H9 (cell line): ENCODE measurements at regions not wholly inside any gene's neighbourhood (a gene's known extent, or its start where the extent isn't known, plus 50 kb on each side); places are given as distances from the start of the nearest gene placed in this dataset.

Source experiments
- DNase-seq: peaks from one replicate; pipeline ENCODE4 v3.0.0-alpha.2; 2017
- H2AFZ ChIP-seq: one replicate; pipeline ENCODE4 v1.6.1; 2013; ENCODE audit warnings: mild to moderate bottlenecking, low read length, control low read depth, moderate library complexity
- H2AK5ac ChIP-seq: 2 replicates; pipeline ENCODE4 v1.6.1; 2013; ENCODE audit warnings: low read length, control low read depth, mixed read lengths; ENCODE audit not compliant: insufficient read length
- H2BK120ac ChIP-seq: one replicate; pipeline ENCODE4 v1.6.1; 2013; ENCODE audit warnings: low read depth, mild to moderate bottlenecking, low read length, control low read depth, inconsistent platforms; ENCODE audit not compliant: poor library complexity, severe bottlenecking
- H2BK12ac ChIP-seq: 2 replicates; pipeline ENCODE4 v1.6.1; 2013; ENCODE audit warnings: low read length, control low read depth, mixed read lengths, low read depth; ENCODE audit not compliant: insufficient read length
- H2BK15ac ChIP-seq: 2 replicates; pipeline ENCODE4 v1.6.1; 2013; ENCODE audit warnings: low read depth, low read length, control low read depth
- H2BK20ac ChIP-seq: one replicate; pipeline ENCODE4 v1.6.1; 2013; ENCODE audit warnings: low read depth, mild to moderate bottlenecking, low read length, control low read depth, inconsistent platforms; ENCODE audit not compliant: poor library complexity, severe bottlenecking
- H2BK5ac ChIP-seq: 2 replicates; pipeline ENCODE4 v1.6.1; 2013; ENCODE audit warnings: low read length, control low read depth, mixed read lengths; ENCODE audit not compliant: insufficient read length
- H3K14ac ChIP-seq: 2 replicates; pipeline ENCODE4 v1.6.1; 2013; ENCODE audit warnings: low read length, control low read depth; ENCODE audit not compliant: insufficient read depth
- H3K18ac ChIP-seq: 2 replicates; pipeline ENCODE4 v1.6.1; 2013; ENCODE audit warnings: low read depth, mild to moderate bottlenecking, mixed read lengths, low read length, control low read depth; ENCODE audit not compliant: insufficient read length
- H3K23ac ChIP-seq: 2 replicates; pipeline ENCODE4 v1.6.1; 2013; ENCODE audit warnings: low read length, control low read depth, mixed read lengths, low read depth; ENCODE audit not compliant: insufficient read length
- H3K23me2 ChIP-seq: 2 replicates; pipeline ENCODE4 v1.6.1; 2013; ENCODE audit warnings: low read depth, mild to moderate bottlenecking, mixed read lengths, low read length, control low read depth; ENCODE audit not compliant: insufficient read length, poor library complexity, severe bottlenecking
- H3K27ac ChIP-seq: 2 replicates; pipeline ENCODE4 v1.5.1; 2013; ENCODE audit warnings: low read length, control low read depth, mixed read lengths, low read depth; ENCODE audit not compliant: insufficient read length
- H3K27me3 ChIP-seq: 2 replicates; pipeline ENCODE4 v1.6.1; 2013; ENCODE audit warnings: low read length, control low read depth, inconsistent platforms; ENCODE audit not compliant: insufficient read depth
- H3K4ac ChIP-seq: 2 replicates; pipeline ENCODE4 v1.6.1; 2013; ENCODE audit warnings: low read depth, mild to moderate bottlenecking, control low read depth, inconsistent platforms, low read length, moderate library complexity
- H3K4me1 ChIP-seq: 2 replicates; pipeline ENCODE4 v1.6.1; 2013; ENCODE audit warnings: low read length, control low read depth, inconsistent platforms; ENCODE audit not compliant: insufficient read depth
- H3K4me2 ChIP-seq: 2 replicates; pipeline ENCODE4 v1.6.1; 2013; ENCODE audit warnings: low read length, control low read depth, mixed read lengths; ENCODE audit not compliant: insufficient read length, insufficient read depth
- H3K56ac ChIP-seq: 2 replicates; pipeline ENCODE4 v1.6.1; 2013; ENCODE audit warnings: low read depth, mild to moderate bottlenecking, mixed read lengths, low read length, control low read depth; ENCODE audit not compliant: insufficient read length
- H3K79me1 ChIP-seq: 2 replicates; pipeline ENCODE4 v1.6.1; 2013; ENCODE audit warnings: low read depth, mild to moderate bottlenecking, moderate library complexity, low read length, control low read depth, inconsistent platforms; ENCODE audit not compliant: insufficient read depth, poor library complexity, severe bottlenecking
- H3K79me2 ChIP-seq: 2 replicates; pipeline ENCODE4 v1.6.1; 2013; ENCODE audit warnings: low read length, control low read depth, inconsistent platforms; ENCODE audit not compliant: insufficient read depth
- H3K9ac ChIP-seq: 2 replicates; pipeline ENCODE4 v1.6.1; 2013; ENCODE audit warnings: low read length, control low read depth, mixed read lengths; ENCODE audit not compliant: insufficient read length; ENCODE audit errors: extremely low read depth
- H3K9me3 ChIP-seq: one replicate; pipeline ENCODE4 v1.6.1; 2013; ENCODE audit warnings: low read depth, low read length, inconsistent platforms; ENCODE audit not compliant: control insufficient read depth
- H3T11ph ChIP-seq: one replicate; pipeline ENCODE4 v1.6.1; 2013; ENCODE audit warnings: mild to moderate bottlenecking, low read length, control low read depth, inconsistent platforms
- H4K20me1 ChIP-seq: one replicate; pipeline ENCODE4 v1.6.1; 2013; ENCODE audit not compliant: control insufficient read depth, insufficient read length, insufficient read depth
- H4K5ac ChIP-seq: 2 replicates; pipeline ENCODE4 v1.6.1; 2013; ENCODE audit warnings: low read depth, mild to moderate bottlenecking, mixed read lengths, low read length, control low read depth; ENCODE audit not compliant: insufficient read length
- H4K8ac ChIP-seq: replicated peaks from 2 replicates; pipeline ENCODE4 v1.6.1; 2013; ENCODE audit warnings: low read length, control low read depth, mixed read lengths, low read depth; ENCODE audit not compliant: insufficient read length
- H4K91ac ChIP-seq: 2 replicates; pipeline ENCODE4 v1.6.1; 2013; ENCODE audit warnings: low read depth, mild to moderate bottlenecking, moderate library complexity, mixed read lengths, low read length, control low read depth; ENCODE audit not compliant: insufficient read length
- H3K27ac Mint-ChIP-seq, 3 experiments: 2 replicates in 2 of 3; 3 replicates in 1 of 3; pipeline ENCODE4 v1.8.0; 2020 to 2021; ENCODE audit warnings: mixed read lengths in 3 of 3, mild to moderate bottlenecking in 1 of 3, moderate library complexity in 1 of 3
- H3K27me3 Mint-ChIP-seq: 2 replicates; pipeline ENCODE4 v1.8.0; 2021; ENCODE audit warnings: low read depth, mild to moderate bottlenecking, moderate library complexity, mixed read lengths
- H3K36me3 Mint-ChIP-seq, 3 experiments: 2 replicates in 2 of 3; 3 replicates in 1 of 3; pipeline ENCODE4 v1.8.0; 2020 to 2021; ENCODE audit warnings: low read depth in 3 of 3, mixed read lengths in 3 of 3; ENCODE audit not compliant: insufficient read depth in 1 of 3
- H3K4me1 Mint-ChIP-seq, 2 experiments: 2 replicates each; pipeline ENCODE4 v1.8.0; 2020; ENCODE audit warnings: mixed read lengths in 2 of 2
- H3K4me3 Mint-ChIP-seq, 2 experiments: 2 replicates in 1 of 2; 3 replicates in 1 of 2; pipeline ENCODE4 v1.8.0; 2020 to 2021; ENCODE audit warnings: mild to moderate bottlenecking in 2 of 2, mixed read lengths in 2 of 2, moderate library complexity in 1 of 2
- H3K9me3 Mint-ChIP-seq, 2 experiments: 2 replicates in 1 of 2; 3 replicates in 1 of 2; pipeline ENCODE4 v1.8.0; 2020; ENCODE audit warnings: mild to moderate bottlenecking in 2 of 2, mixed read lengths in 2 of 2, moderate library complexity in 1 of 2
- CTCF ChIP-seq: fragments of 200-600 bp; sonication (generic); conservative IDR thresholded peaks from 3 replicates; pipeline ENCODE4 v1.8.0; 2021; ENCODE audit warnings: antibody characterized with exemption, mild to moderate bottlenecking
- WGBS: extraction: QIAGEN DNeasy Blood & Tissue Kit; methylation state at CpG from one replicate; pipeline ENCODE4 v1.1.7; 2013; ENCODE audit warnings: missing lambda C conversion rate, low lambda C conversion rate, mixed read lengths; ENCODE audit not compliant: insufficient read length; ENCODE audit errors: extremely low coverage; 5-methylcytosine and 5-hydroxymethylcytosine counted together

GRCh38 chr1:87830432-87830978, 501.8 kb downstream of the LMO4 start:
- Histone ChIP-seq H2BK120ac (no peak overlapping the region), H2AFZ (no peak overlapping the region), H3K18ac (no peak overlapping the region), H2BK15ac (no peak overlapping the region), H3K23me2 (no peaks in the 10 kb centered on the region), H4K20me1 (no peaks in the 10 kb centered on the region), H3K4ac (no peak overlapping the region), H2AK5ac (no peak overlapping the region), H2BK12ac (no peak overlapping the region), H3K23ac (no peak overlapping the region), H3K14ac (no peak overlapping the region), H4K8ac (no peak overlapping the region), H4K5ac (no peak overlapping the region), H4K91ac (no peak overlapping the region), H3K9ac (no peak overlapping the region), H3K4me2 (no peak overlapping the region), H3K4me1 (no peaks in the 10 kb centered on the region), H3K27me3 (no peaks in the 10 kb centered on the region), H3T11ph (no peak overlapping the region), H3K27ac (no peak overlapping the region), H3K56ac (no peak overlapping the region), H3K79me2 (no peaks in the 10 kb centered on the region), H2BK20ac (no peak overlapping the region), H2BK5ac (no peak overlapping the region), H3K9me3 (no peaks in the 10 kb centered on the region), H3K79me1 (no peaks in the 10 kb centered on the region)
- TF ChIP-seq CTCF = no peak
- WGBS = no CpG with 5 or more reads among the region's 1 CpG
- H3K36me3 Mint-ChIP-seq = no peaks in the 10 kb centered on the region; a peak in 1 of 7 replicates
- H3K27me3 Mint-ChIP-seq = no peaks in the 10 kb centered on the region
- H3K4me1 Mint-ChIP-seq = peaks cover 19 to 20% of the 10 kb centered on the region in 2 experiments
- no peak for DNase-seq
- no peaks in the 10 kb centered on the region; a peak in 1 of 5 replicates for H3K9me3 Mint-ChIP-seq
- H3K4me3 Mint-ChIP-seq = no peak overlapping the region
- H3K27ac Mint-ChIP-seq = no peak overlapping the region
